Psoas muscle (tissue), 7 donors: ENCODE measurements at regions not wholly inside any gene's neighbourhood (a gene's known extent, or its start where the extent isn't known, plus 50 kb on each side); places are given as distances from the start of the nearest gene placed in this dataset.

Experiments used
- ATAC-seq, 4 donors: fragments of 200-7000 bp; cut with Tn5 transposase; one replicate each; pipeline ENCODE4 v1.9.1; 2020; ENCODE audit warnings: moderate library complexity in 3 of 4, mild to moderate bottlenecking in 2 of 4
- DNase-seq, 2 donors: peaks; one replicate each; pipeline ENCODE4 v3.0.0-alpha.2; 2020
- H3K27ac ChIP-seq: fragments of 200-600 bp; one replicate; pipeline ENCODE4 v1.8.0; 2022
- H3K27me3 ChIP-seq, 3 donors: fragments of 200-600 bp in 1 of 3; one replicate each; pipeline versions ENCODE4 v1.6.1 to v1.8.0; 2013 to 2022; ENCODE audit warnings: low read length in 2 of 3, mild to moderate bottlenecking in 2 of 3, moderate library complexity in 1 of 3; ENCODE audit not compliant: insufficient read depth in 3 of 3
- H3K36me3 ChIP-seq, 2 donors: fragments of 200-600 bp in 1 of 2; one replicate each; pipeline versions ENCODE4 v1.6.1 to v1.8.0; 2013 to 2022; ENCODE audit warnings: low read depth in 1 of 2, mild to moderate bottlenecking in 1 of 2, moderate library complexity in 1 of 2; ENCODE audit not compliant: insufficient read depth in 1 of 2
- H3K4me1 ChIP-seq: fragments of 200-600 bp; one replicate; pipeline ENCODE4 v1.8.0; 2022
- H3K4me3 ChIP-seq: fragments of 200-600 bp; one replicate; pipeline ENCODE4 v1.8.0; 2022; ENCODE audit warnings: mild to moderate bottlenecking
- H3K9me3 ChIP-seq: fragments of 200-600 bp; one replicate; pipeline ENCODE4 v1.8.0; 2022
- CTCF ChIP-seq: fragments of 200-600 bp; IDR thresholded peaks from one replicate; pipeline ENCODE4 v1.8.0; 2022; ENCODE audit warnings: antibody characterized with exemption
- WGBS, 3 donors: extraction: QIAGEN DNeasy Blood & Tissue Kit; methylation state at CpG; one replicate each; pipeline versions ENCODE4 v1.1.6 to v1.1.7; 2013; 5-methylcytosine and 5-hydroxymethylcytosine counted together
- intact Hi-C, 2 donors: fragments of 100-400 bp; cut with DNase I; formaldehyde crosslinking; loops; one replicate each; pipeline versions ENCODE4 v1.11.0 to v1.14.2; 2022
- donor health status: healthy with polysubstance abuse.
- donor health status: DM: no; HTN: no; CAD: no; lungs with moderate emphysema.
- donor health status: Bipolar disorder and iron deficiency.
- donor health status: healthy.
- donor health status: DM: yes; HTN: yes; CAD: no.
- donor health status: DM: no; HTN: no; CAD: no.
- donor health status: DM: yes; HTN: yes; CAD: no.

GRCh38 chr16:5835876-5836275 lies 738.3 kb upstream of the EEF2KMT start:
- no peak for TF ChIP-seq CTCF
- WGBS, 3 donors, result 59 to 76% (median 62%) methylated on average over 8 of the region's 8 CpGs
- Histone ChIP-seq H3K27ac (no peak overlapping the region), H3K9me3 (no peaks in the 10 kb centered on the region), H3K36me3 (no peaks in the 10 kb centered on the region), H3K27me3 (peaks cover 0 to 3% (median 0%) of the 10 kb centered on the region in 3 donors), H3K4me3 (no peak overlapping the region), H3K4me1 (no peaks in the 10 kb centered on the region)
- no peak for ATAC-seq
- intact Hi-C loops, result no loop called here
- no peak for DNase-seq

- DNase-seq (no peak), ATAC-seq (no peak)
- WGBS, 3 donors, result 48 to 81% (median 76%) methylated on average over 1 of the region's 1 CpG
- Histone ChIP-seq H3K36me3 (no peaks in the 10 kb centered on the region), H3K27ac (no peak overlapping the region), H3K27me3 (no peaks in the 10 kb centered on the region), H3K4me3 (no peak overlapping the region), H3K4me1 (no peaks in the 10 kb centered on the region), H3K9me3 (no peaks in the 10 kb centered on the region)
- intact Hi-C loops, result no loop called here
- no peak for TF ChIP-seq CTCF
These were observed 728.7 kb upstream of the EEF2KMT start for GRCh38 chr16:5826332-5826731.

GRCh38 chr16:5820472-5820871 lies 722.9 kb upstream of the EEF2KMT start:
- DNase-seq (no peak), ATAC-seq (no peak)
- H3K4me1 ChIP-seq, result no peaks in the 10 kb centered on the region
- H3K27ac ChIP-seq, result no peak overlapping the region
- no peak for TF ChIP-seq CTCF
- H3K9me3 ChIP-seq, result no peaks in the 10 kb centered on the region
- intact Hi-C loops, result no loop called here
- no peaks in the 10 kb centered on the region for H3K36me3 ChIP-seq
- 76 to 79% (median 79%) methylated on average over 13 of the region's 13 CpGs for WGBS, 3 donors
- no peak overlapping the region for H3K4me3 ChIP-seq
- no peaks in the 10 kb centered on the region for H3K27me3 ChIP-seq

- no peak overlapping the region for H3K27ac ChIP-seq
- DNase-seq (no peak), ATAC-seq (no peak)
- H3K4me1 ChIP-seq, result no peaks in the 10 kb centered on the region
- 47 to 62% (median 53%) methylated on average over 6 of the region's 6 CpGs for WGBS, 3 donors
- intact Hi-C loops, result no loop called here
- H3K27me3 ChIP-seq, result no peaks in the 10 kb centered on the region
- H3K36me3 ChIP-seq, result no peaks in the 10 kb centered on the region
- TF ChIP-seq CTCF, result no peak
- no peak overlapping the region for H3K4me3 ChIP-seq
- no peaks in the 10 kb centered on the region for H3K9me3 ChIP-seq
These were observed 718.1 kb upstream of the EEF2KMT start for GRCh38 chr16:5815570-5816237.

GRCh38 chr16:5801396-5801795 lies 703.8 kb upstream of the EEF2KMT start:
- Histone ChIP-seq H3K27me3 (peaks cover 0 to 2% (median 0%) of the 10 kb centered on the region in 3 donors), H3K36me3 (no peaks in the 10 kb centered on the region), H3K4me1 (no peaks in the 10 kb centered on the region), H3K9me3 (no peaks in the 10 kb centered on the region), H3K27ac (no peak overlapping the region), H3K4me3 (no peak overlapping the region)
- ATAC-seq (no peak), DNase-seq (no peak)
- intact Hi-C loops, result loop anchor here in 1 of 2 donors (5.0 kb wide), 1 partner anchor 1971 kb away; no protein-coding TSS in a partner anchor
- WGBS, 3 donors, result 58 to 70% (median 62%) methylated on average over 8 of the region's 8 CpGs
- no peak for TF ChIP-seq CTCF
